ENCODE measurements at regions not wholly inside any gene's neighbourhood (a gene's known extent, or its start where the extent isn't known, plus 50 kb on each side); places are given as distances from the start of the nearest gene placed in this dataset.

DNA sequence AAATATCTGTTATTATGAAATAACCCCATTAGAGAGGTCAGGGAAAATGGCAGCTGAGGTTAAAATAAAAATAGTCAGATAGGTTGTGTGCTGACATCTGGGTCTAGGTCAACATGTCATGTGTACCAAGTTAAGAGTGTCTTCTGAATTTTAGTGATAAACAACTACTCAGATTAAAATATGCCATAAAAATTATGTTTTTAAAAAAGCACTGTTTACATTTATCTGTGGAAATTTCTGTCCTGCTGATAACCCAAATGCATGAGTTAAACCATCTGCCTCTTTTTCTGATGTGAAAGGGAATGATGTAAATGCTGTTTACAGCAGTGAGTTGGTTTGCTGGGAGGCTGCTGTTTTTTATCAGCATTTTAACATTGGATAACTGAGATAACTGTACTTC is 361.2 kb upstream of the TARS1 start:
- no peaks in the 10 kb centered on the region for H3K9me3 ChIP-seq (ENCODE audit: control insufficient read depth, low read length)
- Mint-ChIP-seq H3K4me1 (no peaks in the 10 kb centered on the region), H3K36me3 (ENCODE audit: low read depth) (no peaks in the 10 kb centered on the region), H3K27me3 (ENCODE audit: insufficient read depth) (no peaks in the 10 kb centered on the region), H3K4me3 (no peak overlapping the region), H3K27ac (no peak overlapping the region), H3K9me3 (peaks cover 4% of the 10 kb centered on the region)
- DNase-seq, result no peak
- no peak for TF ChIP-seq CTCF (conservative IDR thresholded peaks at IDR 0.05)
- no peak overlapping the region for H3K9ac ChIP-seq (ENCODE audit: extremely low read depth, low read length, poor library complexity, severe bottlenecking)
- no peaks in the 10 kb centered on the region for H3K4me1 ChIP-seq (ENCODE audit: control insufficient read depth, insufficient read depth, low read length)
- H3K36me3 ChIP-seq (ENCODE audit: control insufficient read depth, insufficient read depth, low read length), result no peaks in the 10 kb centered on the region
- H3K27ac ChIP-seq (ENCODE audit: low read depth, low read length), result no peak overlapping the region
- H3K4me3 ChIP-seq (ENCODE audit: low read length), result no peak overlapping the region
- H3K27me3 ChIP-seq (ENCODE audit: control insufficient read depth, insufficient read depth, low read length, poor library complexity, severe bottlenecking), result no peaks in the 10 kb centered on the region

DNA sequence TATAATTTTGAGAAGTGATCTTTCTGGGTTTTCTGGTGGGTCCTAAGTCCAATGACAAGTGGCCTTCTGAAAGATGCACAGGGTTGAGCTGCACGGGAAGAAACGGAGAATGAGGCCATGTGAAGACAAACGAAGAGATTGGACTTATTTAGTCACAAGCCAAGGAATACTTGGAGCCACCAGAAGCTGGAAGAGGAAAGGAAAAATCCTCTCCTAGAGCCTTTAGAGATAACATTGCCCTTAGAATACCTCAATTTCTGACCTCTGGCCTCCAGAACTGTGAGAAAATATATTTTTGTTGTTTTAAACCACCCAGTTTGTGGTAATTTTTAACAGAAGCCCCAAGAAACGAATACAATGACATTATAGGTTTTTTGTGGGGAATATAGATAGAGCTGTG is 360.5 kb upstream of the TARS1 start:
- no peak overlapping the region for H3K4me3 Mint-ChIP-seq
- Histone ChIP-seq H3K27me3 (ENCODE audit: control insufficient read depth, insufficient read depth, low read length, poor library complexity, severe bottlenecking) (no peaks in the 10 kb centered on the region), H3K4me3 (ENCODE audit: low read length) (no peak overlapping the region), H3K36me3 (ENCODE audit: control insufficient read depth, insufficient read depth, low read length) (no peaks in the 10 kb centered on the region), H3K9ac (ENCODE audit: extremely low read depth, low read length, poor library complexity, severe bottlenecking) (no peak overlapping the region), H3K4me1 (ENCODE audit: control insufficient read depth, insufficient read depth, low read length) (no peaks in the 10 kb centered on the region), H3K27ac (ENCODE audit: low read depth, low read length) (no peak overlapping the region), H3K9me3 (ENCODE audit: control insufficient read depth, low read length) (no peaks in the 10 kb centered on the region)
- no peaks in the 10 kb centered on the region for H3K36me3 Mint-ChIP-seq (ENCODE audit: low read depth)
- H3K9me3 Mint-ChIP-seq, result peaks cover 4% of the 10 kb centered on the region
- 90 to 96% methylated on average over 3 to 4 of the region's 4 CpGs for WGBS, 2 experiments (ENCODE audit: insufficient coverage in 1 of 2, insufficient read length in 1 of 2)
- TF ChIP-seq CTCF (conservative IDR thresholded peaks at IDR 0.05), result no peak
- no peak overlapping the region for H3K27ac Mint-ChIP-seq
- H3K4me1 Mint-ChIP-seq, result no peaks in the 10 kb centered on the region
- H3K27me3 Mint-ChIP-seq (ENCODE audit: insufficient read depth), result no peaks in the 10 kb centered on the region
- no peak for DNase-seq

DNA sequence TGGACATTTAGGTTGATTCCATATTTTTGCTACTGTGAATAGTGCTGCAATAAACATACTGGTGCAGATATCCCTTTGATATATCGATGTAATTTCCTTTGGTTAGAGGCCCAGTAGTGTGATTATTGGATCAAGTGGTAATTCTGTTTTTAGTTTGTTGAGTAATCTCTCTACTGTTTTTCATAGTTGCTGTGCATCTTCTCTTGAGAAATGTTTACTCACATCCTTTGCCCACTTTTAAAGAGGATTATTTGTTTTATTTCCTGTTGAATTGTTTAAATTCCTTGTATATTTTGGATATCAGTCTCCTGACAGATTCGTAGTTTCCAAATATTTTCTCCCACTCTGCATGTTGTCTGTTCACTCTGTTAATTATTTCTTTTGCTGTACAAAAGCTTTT is 352.6 kb upstream of the TARS1 start:
- no peak for TF ChIP-seq CTCF (conservative IDR thresholded peaks at IDR 0.05)
- Histone ChIP-seq H3K4me3 (ENCODE audit: low read length) (no peak overlapping the region), H3K36me3 (ENCODE audit: control insufficient read depth, insufficient read depth, low read length) (no peaks in the 10 kb centered on the region), H3K27me3 (ENCODE audit: control insufficient read depth, insufficient read depth, low read length, poor library complexity, severe bottlenecking) (no peaks in the 10 kb centered on the region), H3K9me3 (ENCODE audit: control insufficient read depth, low read length) (no peaks in the 10 kb centered on the region), H3K9ac (ENCODE audit: extremely low read depth, low read length, poor library complexity, severe bottlenecking) (no peak overlapping the region), H3K4me1 (ENCODE audit: control insufficient read depth, insufficient read depth, low read length) (no peaks in the 10 kb centered on the region), H3K27ac (ENCODE audit: low read depth, low read length) (no peak overlapping the region)
- H3K36me3 Mint-ChIP-seq (ENCODE audit: low read depth), result no peaks in the 10 kb centered on the region
- H3K27ac Mint-ChIP-seq, result no peak overlapping the region
- H3K4me1 Mint-ChIP-seq, result no peaks in the 10 kb centered on the region
- H3K9me3 Mint-ChIP-seq, result no peaks in the 10 kb centered on the region
- no peak overlapping the region for H3K4me3 Mint-ChIP-seq
- no peaks in the 10 kb centered on the region for H3K27me3 Mint-ChIP-seq (ENCODE audit: insufficient read depth)
- WGBS, 2 experiments (ENCODE audit: insufficient coverage in 1 of 2, insufficient read length in 1 of 2), result 95 to 100% methylated on average over 1 to 2 of the region's 2 CpGs
- no peak for DNase-seq
